ENCODE measurements at regions not wholly inside any gene's neighbourhood (a gene's known extent, or its start where the extent isn't known, plus 50 kb on each side); places are given as distances from the start of the nearest gene placed in this dataset.
A peak's percentile ranks its signal among the peaks of the same experiment; 100 is the strongest.
"Not testable (repeated sequence)": the region's sequence is repeated elsewhere in the genome, so short reads cannot be mapped to it uniquely, and the experiment has no call there.

DNA sequence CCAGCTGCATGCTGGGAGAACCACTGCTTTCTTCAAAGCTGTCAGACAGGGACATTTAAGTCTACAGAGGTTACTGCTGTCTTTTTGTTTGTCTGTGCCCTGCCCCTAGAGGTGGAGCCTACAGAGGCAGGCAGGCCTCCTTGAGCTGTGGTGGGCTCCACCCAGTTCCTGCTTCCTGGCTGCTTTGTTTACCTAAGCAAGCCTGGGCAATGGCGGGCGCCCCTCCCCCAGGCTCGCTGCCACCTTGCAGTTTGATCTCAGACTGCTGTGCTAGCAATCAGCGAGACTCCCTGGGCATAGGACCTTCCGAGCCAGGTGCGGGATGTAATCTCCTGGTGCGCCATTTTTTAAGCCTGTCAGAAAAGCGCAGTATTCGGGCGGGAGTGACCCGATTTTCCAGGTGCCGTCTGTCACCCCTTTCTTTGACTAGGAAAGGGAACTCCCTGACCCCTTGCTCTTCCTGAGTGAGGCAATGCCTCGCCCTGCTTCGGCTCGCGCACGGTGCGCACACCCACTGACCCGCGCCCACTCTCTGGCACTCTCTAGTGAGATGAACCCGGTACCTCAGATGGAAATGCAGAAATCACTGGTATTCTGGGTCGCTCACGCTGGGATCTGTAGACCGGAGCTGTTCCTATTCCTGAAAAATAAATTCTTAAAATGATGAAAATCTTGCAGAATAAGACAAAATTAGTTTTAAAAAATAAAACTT is 1022.9 kb downstream of the RAPGEF2 start:
- not testable (repeated sequence) for DNase-seq

DNA sequence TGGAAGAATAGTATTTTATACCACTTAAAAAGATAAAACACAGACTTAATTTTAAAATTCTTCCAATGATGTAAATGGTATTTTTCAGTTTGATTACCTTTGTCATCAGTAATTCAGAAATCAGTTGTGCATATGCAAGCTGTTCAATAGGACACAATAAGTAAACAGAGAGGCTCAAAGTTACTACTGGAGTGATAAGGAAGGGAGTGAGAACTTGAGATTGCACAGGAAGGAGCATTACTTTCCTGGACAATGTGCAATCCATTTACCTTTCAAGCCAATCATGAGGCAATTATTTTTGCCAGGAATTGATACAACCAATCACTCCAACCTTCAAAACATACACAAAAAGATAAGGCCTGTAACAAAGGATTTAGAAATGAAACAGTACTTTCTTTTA is 1024.3 kb downstream of the RAPGEF2 start:
- no peak for DNase-seq

DNA sequence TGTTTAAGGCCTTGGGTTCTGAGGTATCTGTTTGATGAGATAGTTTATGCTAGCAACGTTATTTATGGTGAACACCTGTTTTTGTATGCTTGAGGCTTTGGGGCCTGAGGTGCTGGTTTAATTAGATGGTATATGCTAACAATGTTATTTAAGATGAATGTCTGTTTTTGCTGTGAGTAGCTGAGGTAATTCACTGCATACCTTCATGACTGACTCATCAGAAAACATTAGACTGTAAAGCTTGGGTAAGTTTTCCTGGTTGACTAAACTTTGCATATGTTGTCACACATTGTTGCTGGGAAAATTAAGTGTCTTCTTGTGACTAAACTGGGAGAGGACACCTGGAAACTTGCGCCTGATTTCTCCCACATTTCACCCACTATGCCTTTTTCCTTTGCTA is 1026.6 kb downstream of the RAPGEF2 start:
- no peak for DNase-seq

DNA sequence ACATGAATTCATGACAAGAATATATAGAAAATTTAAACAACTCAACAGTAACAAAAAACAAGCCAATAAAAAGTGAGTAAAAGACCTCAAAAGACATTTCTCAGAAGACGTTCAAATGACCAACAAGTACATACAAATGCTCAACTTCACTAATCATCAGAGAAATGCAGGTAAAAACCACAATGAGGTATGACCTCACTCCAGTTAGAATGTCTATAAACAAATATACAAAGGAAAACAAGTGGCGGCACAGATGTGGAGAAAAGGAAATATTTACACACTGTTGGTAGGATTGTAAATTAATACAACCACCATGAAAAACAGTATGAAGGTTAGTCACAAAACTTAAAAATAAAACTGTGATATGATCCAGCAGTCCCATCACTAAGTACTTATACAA is 1033.1 kb downstream of the RAPGEF2 start:
- DNase-seq = no peak

DNA sequence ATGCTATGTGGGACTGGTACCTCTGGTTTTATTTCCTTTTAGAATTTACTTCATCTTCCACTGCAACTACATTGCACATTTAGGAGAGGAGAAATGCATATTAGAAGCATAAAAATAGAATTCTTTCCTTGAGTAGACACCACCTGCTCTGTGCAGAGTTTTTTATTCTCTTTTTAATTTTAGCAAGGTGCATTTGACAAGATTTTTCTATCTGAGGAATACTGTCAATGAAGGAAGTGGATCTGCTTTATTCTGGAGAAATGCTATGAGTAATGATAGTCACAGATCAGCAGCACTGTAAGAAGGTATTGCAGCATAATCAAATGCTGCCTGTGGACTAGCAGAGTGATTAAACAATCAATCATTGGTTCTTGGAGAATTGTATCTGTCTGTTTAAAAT is 1038.3 kb downstream of the RAPGEF2 start:
- DNase-seq = no peak

DNA sequence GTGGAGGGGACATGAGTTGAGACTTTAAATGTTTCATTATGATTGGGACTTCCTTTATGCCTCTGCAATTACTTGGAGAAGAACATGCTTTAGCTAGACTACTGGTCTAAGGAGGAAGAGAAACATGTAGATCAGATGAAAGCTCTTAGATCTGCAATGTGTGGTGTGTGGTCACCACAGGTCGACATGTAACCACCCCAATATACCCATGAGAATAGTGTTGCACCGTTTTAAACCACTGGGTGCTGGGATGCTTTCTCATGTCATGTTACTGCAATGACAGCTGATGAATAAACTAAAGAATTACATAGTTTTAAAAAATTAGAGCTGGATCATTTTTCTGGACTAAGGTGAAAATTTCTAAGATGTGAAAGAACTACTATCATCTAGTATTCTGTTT is 1039.7 kb downstream of the RAPGEF2 start:
- no peak for DNase-seq

DNA sequence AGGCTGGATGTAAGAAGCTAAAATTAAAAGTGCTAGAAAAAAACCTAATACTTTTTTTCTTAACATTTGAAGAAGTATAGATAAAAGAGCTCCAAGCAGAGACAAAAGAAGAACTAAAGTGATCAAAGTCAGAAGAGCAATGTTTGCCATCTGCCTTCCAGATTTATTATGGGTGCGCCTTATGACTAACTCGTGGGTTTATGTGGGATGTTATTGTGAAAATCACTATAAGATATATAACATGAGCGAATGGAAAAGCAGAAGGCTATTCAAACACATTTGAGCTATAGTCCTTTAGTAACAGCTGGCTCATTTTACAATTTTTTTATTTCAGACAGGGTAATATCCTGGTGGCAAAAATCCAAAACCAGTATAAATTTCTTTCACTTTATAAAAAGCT is 1040.7 kb downstream of the RAPGEF2 start:
- DNase-seq = no peak

DNA sequence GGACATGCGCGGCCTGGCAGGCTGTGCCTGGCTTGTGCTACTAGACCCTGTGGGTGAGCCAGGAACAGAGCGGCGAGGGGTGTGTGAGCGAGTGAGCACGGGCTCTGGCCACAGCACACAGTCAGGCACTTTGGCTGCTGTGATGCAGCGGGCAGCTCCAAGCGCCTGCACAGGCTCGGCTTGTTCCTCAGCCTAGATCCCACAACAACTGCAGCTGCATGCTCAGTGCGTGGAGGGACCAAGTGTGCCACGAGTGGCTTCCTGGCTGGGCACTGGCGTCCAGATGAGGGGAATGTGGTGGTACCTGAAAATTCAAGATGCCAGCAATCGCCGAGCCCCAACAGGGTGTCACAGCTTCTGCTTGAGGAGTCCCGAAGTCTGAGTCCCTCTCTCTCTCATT is 1056.6 kb downstream of the RAPGEF2 start:
- peak; percentile 2 for DNase-seq

DNA sequence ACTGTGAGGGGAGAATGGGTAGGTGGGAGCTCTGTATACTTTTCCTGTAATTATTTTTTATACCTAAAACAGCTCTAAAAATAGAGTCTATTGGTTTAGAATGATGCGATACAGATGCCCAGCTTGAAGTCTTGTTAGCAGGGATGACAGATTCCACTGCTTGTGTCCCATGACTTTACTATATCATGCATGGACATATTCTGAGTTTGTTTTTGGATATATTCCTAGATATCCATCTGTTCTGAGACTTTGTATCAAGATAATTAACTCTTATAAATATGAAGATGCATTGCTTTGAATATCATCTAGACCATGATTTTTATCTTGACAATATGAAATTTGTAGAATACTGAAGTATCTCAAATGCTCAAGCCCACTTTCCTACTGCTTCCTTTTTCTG is 1058.1 kb downstream of the RAPGEF2 start:
- no peak for DNase-seq

DNA sequence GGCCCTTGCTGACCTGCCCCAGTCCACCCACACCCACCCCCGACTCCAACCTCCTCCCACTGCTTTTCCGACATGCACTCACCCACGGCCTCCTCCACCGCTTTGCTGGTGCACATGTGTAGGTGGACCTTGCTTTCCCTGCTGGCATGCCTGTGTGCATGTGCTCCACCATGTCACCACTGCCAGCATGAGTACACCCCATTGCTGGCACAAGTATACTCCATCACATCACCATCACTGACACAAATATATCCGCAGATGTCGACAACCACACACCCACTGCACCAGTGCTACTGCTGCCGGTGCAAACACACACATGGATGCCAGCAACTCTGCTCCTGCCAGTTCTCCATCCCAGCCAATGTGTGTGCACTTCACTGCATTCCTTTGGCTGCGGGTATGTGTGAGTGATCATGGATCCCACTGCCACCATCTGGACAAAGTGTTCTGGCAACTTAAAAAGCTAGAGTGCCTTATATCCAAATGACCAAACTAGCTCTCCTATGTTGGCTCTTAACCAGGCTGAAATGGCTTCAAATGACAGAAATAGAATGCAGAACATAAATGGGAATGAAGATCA is 1072.3 kb downstream of the RAPGEF2 start:
- no peak for DNase-seq

DNA sequence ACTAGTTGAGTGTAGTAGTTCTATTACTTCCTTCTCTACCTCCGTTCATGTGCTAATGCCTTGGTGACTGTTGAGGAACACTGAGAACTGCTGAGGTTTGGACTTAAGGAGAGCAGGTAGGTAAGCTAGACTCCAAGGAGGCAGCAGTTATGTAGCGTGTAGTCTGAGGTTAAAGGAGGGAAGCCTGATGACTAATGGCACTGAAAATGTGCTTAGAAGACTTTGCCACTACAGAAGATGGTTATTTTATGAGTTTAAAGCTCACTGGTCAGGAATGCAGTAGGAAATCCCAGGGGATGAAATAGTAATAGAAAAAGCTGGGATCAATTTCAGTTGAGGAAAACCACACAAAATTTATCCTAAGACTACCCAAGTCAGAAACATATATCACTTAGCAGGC is 1077.3 kb downstream of the RAPGEF2 start:
- DNase-seq = no peak

DNA sequence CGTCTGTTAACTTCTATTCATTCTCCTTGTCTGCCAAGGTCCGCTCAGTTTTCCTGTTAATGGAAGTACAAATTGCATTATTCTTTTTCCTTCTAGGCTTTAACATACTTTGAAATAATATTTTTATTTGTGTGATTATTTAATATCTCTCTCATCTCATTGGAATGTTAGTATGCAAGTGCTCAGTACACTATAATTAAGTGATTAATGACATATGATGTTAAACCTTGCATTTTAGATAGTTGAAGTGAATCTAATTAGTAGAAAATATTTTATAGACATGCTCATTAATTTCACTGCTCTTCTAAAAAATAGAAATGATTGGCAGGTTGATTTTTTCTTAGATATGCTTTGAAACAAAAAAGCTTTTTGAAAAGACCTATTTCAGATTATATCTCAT is 1079.8 kb downstream of the RAPGEF2 start:
- DNase-seq = no peak

DNA sequence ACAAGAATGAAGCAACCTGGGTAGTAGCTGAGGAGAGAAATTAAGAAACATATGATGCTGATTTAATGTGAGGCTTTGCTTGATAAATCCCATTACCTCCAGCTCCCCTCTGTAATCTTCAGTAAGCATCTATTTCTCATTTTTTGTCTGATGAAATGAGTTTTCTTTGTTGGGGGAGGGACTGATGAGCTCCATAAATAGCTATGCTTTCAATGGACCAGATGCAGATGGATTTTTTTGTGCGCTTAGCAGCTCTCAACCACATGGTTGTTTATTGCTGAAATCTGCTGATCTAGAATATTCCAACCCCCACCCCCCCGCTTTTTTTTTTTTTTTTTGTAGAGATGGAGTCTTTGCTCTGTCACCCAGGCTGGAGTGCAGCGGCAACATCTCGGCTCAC is 1082.0 kb downstream of the RAPGEF2 start:
- no peak for DNase-seq

DNA sequence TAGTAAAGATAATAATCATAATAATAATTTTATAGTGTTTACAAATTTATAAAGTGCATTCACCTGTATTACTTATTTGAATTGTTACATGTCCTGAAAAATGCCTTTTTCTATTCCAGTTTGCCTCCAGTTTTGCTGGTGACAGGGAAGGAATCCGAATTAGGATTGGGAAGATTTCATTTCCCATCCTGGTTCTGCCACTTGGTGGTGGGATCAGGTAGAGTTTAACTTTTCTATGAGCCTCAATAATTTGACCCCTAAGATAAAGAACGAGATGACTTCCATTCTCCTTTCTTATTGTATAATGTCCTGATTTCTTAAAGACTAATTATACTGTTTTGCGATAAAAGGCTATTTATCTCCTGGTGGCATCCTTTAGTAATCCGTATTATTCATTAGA is 1090.9 kb downstream of the RAPGEF2 start:
- no peak for DNase-seq

DNA sequence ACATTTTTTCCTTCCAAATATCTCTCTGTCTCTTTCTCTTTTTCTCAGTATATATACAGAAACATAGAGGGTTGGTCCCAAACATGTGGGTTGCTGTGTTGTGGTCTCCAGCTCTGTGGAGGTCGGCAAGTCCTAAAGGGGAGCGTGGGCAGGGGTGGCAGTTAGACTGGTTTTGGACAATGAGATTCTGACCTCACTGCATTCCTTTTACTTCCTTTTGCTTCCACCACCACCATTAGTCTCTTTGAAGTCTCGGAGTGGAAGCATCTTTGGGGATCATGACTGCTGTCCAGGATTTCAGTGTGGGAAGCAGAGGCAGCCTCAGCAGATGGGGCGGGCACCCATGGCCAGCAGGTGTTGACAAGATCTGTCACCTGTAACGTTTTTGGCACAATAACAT is 1091.8 kb downstream of the RAPGEF2 start:
- DNase-seq = no peak

DNA sequence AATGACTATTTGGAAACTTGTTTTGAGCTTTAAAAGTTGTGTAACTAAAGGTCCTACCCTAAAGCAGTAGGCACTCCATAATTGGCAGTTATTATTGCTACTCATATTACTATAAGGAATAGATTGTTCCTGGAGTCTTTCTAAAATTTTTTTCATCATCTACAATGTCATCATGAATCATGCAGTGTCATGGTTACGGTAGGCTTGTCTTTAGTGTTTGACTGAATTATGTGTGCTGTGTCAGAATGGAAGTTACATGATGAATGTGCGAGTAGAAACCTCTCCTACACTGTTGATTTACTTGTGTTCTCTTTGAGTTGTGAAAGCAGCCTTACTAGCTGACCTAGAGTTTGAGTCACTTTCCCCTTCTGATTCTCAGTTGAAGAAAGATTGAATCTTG is 1099.9 kb downstream of the RAPGEF2 start:
- DNase-seq = no peak

DNA sequence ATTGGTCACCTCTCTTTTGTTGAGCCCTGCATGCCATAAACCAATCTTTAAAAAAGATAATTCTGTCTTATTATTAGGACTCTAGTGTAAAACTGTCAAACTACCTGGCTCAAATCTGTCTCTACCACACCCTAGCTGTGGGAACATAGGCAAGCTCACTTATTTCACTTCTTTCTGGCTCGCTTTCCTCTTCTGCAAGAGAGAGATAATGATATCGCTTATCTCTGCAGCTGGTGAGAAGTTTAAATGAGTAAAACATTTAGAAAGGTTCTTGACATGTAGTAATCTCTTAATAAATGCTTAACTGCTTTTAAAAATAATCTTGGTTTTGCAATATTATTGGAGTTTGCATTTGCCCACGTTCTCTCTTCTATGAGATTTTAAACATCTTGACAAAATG is 1109.2 kb downstream of the RAPGEF2 start:
- no peak for DNase-seq

DNA sequence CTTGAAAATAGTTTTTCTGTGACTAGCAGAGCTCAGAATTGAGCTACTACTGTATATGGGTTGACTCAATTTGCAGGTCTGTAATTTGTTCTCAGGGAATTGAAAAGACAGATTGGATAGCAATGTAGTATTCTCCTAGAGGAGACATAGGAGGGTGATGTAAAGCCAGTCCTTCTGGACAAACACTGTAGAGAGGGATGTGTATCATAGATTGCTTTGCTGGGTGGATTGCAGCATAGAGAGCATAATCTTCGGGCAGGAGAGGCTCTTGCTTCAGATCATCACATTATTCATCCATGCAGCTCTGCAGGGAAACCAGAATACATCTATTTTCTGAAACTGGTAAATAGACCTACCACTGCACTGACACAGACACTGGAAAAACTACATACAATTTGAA is 1110.5 kb downstream of the RAPGEF2 start:
- no peak for DNase-seq

DNA sequence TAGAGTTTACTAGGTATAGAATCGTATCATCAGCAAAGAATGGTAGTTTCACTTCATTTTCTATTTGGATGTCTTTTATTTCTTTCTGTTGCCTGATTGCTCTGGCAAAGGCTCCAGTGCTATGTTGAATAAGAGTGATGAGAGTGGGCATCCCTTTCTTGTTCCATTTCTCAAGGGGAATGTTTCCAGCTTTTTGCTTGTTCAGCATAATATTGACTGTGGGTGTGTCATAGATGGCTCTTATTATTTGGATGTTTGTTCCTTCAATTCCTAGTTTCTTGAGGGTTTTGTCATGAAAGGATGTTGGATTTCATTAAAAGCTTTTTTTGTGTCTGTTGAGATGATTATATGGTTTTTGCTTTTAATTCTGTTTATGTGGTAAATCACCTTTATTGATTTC is 1114.5 kb downstream of the RAPGEF2 start:
- DNase-seq = no peak

DNA sequence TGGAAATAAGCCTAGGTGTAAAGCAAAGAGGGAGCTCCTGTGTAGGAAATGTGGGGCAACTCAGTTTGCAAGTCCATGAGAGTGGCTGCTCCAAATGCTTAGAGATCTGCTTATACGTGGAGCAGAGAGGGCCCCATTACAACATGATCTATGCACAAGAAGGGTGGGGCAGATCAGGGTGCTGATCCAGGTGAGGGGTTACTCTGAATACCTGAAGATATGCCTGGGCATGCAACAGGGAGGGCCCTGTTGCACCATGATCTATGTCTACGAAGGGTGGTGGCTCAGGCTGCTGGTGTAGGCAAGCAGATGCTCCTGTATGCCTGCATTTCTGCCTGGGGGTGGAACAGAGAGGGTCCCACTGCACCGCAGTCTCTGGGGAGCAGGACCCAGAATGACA is 1121.2 kb downstream of the RAPGEF2 start:
- DNase-seq = no peak

DNA sequence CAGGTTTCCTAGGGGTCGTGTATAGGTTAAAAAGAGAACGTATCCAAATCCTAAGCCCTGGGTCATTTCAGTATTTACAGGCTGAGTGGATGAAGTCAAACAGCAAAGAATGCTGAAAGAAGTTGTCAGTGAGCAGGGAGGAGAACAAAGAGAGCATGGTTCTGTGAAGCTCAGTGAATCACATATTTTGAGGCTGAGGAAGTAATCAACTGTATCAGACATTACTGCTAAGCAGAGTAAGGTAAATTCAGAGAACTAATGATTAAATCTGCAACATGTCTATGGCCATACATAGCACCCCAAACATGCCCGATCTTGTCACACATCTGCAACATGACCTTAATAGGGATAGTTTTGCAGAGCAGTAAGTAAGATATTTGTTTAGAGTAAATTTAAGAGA is 1130.3 kb downstream of the RAPGEF2 start:
- DNase-seq = no peak

DNA sequence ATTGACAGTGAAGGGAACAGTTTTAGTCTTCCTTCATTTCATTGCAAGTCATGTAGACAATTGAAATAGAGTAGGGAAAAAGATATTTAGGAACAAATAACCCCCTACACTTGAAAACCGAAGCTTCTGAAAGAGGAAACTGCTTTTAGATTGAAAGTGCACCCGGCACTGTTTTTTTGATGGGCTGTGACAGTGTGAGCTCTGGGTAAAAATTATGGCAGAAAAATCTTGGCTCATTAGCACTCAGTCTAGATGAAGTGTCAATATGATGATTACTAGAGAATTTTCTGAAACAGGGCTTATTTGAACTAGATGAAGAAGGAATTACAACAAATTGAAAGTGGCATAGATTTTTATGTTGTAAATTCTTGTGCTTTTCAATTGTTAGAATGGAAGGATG is 1132.4 kb downstream of the RAPGEF2 start:
- no peak for DNase-seq

DNA sequence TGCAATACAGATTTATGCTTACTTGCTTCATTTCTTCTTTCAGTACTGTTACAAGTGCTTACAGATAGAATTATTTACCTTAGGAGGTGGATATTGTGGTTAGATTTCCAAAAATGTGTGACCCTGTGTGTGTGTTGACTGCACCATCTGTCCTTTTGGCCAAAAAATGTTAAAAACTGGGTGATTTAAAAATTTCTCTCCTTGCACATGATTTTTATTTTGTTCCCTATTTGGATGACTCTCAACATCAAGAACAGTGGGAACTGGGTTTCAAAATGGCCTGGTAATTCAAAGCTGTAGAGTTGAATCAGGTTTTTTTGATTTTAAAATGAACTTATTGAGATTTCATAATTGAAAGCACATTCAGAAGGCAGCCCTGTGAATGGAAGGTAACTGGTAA is 1132.9 kb downstream of the RAPGEF2 start:
- DNase-seq = no peak

DNA sequence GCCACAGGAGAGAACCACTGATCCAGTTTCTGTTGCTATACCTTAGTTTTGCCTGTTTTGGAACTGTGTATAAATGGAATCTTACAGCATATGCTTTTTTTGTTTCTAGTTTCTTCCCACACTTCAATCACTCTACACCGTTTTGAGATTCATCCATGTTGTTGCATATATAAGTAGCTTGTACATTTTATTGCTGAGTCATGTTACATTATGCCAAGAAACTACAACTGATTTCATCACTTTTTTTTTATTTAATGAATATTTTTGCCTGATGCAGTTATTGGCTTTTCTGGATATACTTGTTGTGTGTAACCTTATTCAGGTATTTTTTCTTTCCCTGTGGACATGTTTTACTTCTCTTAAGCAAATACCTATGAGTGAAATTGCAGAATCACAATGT is 1135.9 kb downstream of the RAPGEF2 start:
- DNase-seq = no peak

DNA sequence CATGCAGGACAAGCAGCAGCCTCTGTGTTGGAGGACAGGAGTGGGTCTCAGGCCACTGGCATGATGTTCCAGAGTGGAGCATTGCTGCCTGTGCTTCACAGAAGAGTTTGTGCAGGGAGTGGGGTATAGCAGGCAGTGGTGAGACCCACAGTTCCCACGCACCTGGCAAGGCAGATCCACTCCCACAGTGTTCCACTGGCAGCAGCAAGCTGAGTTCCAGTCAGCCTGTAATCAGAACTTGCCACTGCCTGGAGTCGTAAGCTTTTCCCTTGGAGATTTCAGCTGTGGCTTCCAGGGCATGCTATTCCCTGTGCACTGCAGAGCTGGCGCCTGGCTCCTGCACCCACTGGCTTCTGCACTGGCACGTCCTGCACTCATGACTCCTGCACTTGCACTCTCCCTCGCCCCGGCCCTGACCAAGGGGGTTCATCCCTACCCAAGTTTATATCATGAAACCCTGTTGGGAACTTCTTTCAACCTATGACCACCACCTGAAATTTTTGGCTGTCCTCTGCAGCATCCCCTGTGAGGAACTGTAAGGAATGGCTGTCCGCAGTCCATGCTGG is 1144.3 kb downstream of the RAPGEF2 start:
- no peak for DNase-seq

Measured in activated gamma-delta T cell (primary cell).